HFF-Myc (cell line): ENCODE measurements at regions not wholly inside any gene's neighbourhood (a gene's known extent, or its start where the extent isn't known, plus 50 kb on each side); places are given as distances from the start of the nearest gene placed in this dataset.

Experiments
- DNase-seq: peaks from one replicate; pipeline ENCODE4 v3.0.0-alpha.2; 2011; ENCODE audit warnings: low read depth; ENCODE audit errors: extremely low read depth
- H3K4me3 ChIP-seq: replicated peaks from 2 replicates; pipeline ENCODE4 v1.5.1; 2011; ENCODE audit warnings: low read depth, mild to moderate bottlenecking, control low read depth, low read length
- TF ChIP-seq, protein P1 (sequence below): IDR thresholded peaks from 2 replicates; pipeline ENCODE4 v1.5.1; 2012; ENCODE audit warnings: mild to moderate bottlenecking, low read depth, low read length, control low read depth; ENCODE audit errors: missing control alignments

DNA sequence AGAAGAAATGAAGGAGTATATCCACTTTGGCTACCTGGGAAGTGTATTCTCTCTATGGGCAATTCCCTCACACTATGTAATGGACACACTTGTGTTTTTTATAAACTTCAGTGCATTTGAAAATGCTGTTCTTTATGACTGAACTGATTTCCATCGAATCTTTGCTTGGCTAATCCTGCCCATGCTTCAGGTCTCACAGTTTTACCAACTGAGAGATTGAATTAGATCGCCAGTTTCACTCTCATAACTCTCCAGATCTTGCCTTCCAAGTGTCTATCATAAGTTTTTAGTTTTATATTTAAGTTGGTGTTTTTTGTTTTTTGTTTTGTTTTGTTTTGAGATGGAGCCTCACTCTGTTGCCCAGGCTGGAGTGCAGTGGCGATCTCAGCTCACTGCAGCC is 73.5 kb upstream of the MBNL1 start:
- DNase-seq, result no peak
- no peak overlapping the region for H3K4me3 ChIP-seq
- TF ChIP-seq, protein P1, sequence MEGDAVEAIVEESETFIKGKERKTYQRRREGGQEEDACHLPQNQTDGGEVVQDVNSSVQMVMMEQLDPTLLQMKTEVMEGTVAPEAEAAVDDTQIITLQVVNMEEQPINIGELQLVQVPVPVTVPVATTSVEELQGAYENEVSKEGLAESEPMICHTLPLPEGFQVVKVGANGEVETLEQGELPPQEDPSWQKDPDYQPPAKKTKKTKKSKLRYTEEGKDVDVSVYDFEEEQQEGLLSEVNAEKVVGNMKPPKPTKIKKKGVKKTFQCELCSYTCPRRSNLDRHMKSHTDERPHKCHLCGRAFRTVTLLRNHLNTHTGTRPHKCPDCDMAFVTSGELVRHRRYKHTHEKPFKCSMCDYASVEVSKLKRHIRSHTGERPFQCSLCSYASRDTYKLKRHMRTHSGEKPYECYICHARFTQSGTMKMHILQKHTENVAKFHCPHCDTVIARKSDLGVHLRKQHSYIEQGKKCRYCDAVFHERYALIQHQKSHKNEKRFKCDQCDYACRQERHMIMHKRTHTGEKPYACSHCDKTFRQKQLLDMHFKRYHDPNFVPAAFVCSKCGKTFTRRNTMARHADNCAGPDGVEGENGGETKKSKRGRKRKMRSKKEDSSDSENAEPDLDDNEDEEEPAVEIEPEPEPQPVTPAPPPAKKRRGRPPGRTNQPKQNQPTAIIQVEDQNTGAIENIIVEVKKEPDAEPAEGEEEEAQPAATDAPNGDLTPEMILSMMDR, result no peak

- H3K4me3 ChIP-seq, result no peak overlapping the region
- DNase-seq, result no peak
- TF ChIP-seq, protein P1, result no peak
Observed at GRCh38 chr3:152196782-152197181, 71.9 kb upstream of the MBNL1 start.

DNA sequence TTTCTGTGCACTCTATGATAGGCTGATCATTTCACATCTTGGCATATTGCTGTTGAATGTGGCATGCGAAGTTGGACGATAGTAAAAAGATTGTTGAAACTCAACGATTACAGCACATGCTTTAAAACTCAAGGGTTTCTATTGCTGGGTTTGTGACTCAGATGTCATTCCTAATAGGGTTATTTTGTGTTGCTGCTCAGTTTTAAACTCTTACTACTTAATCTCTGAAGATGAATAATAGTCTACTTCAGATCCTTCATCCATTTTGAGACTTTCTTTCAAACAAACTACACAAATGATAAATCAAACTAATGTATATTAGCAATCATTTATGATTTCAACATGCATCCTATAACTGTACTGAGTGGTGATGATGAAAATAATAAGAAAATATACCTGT is 71.3 kb upstream of the MBNL1 start:
- TF ChIP-seq, protein P1, result no peak
- H3K4me3 ChIP-seq, result no peak overlapping the region
- no peak for DNase-seq

- TF ChIP-seq, protein P1, result no peak
- H3K4me3 ChIP-seq, result no peak overlapping the region
- DNase-seq, result no peak
Observed at GRCh38 chr3:152197937-152198336, 70.8 kb upstream of the MBNL1 start.

- DNase-seq, result no peak
- TF ChIP-seq, protein P1, result no peak
- no peak overlapping the region for H3K4me3 ChIP-seq
Observed at GRCh38 chr3:152198665-152199064, 70.1 kb upstream of the MBNL1 start.

DNA sequence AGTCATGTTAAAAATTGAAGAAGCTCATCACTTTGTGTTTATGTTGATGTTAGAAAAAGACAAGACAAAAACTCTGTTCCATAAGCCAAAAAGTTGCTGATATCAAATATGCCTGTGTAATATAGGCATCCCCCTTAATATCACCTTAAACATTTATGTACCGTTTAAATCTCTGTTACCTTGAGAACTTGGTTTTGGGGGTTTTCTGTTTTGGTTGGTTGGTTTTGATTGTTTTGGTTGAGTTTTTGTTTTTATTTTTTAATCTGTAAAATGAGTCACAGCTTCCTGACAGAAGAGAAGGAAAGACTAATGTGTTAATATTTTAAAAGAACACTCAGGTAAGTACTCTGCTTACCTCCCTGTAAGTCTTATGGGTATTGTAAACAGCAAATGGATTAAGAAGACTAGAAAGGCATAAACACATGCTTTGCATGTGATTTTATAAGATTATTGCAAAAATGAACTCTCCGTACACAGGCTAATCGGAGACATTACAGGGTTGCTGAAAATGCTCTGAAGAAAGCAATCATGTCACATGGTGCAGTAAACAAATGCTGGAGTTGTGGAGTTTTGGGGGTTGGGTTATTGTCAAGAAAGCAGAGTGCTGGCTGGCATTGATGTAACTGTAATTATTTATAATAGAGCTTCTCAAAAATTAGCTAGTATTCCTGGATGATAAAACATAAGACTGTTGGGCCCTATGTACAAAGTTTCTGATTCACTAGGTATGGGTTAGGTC is 69.5 kb upstream of the MBNL1 start:
- no peak for DNase-seq
- TF ChIP-seq, protein P1, result no peak
- H3K4me3 ChIP-seq, result no peak overlapping the region
